H1 (cell line): ENCODE measurements at regions not wholly inside any gene's neighbourhood (a gene's known extent, or its start where the extent isn't known, plus 50 kb on each side); places are given as distances from the start of the nearest gene placed in this dataset.

Experiments
- BCL11A ChIP-seq, 2 experiments: IDR thresholded peaks; one replicate each; pipeline ENCODE4 v1.6.1; 2011; ENCODE audit warnings: low read depth in 2 of 2, low read length in 2 of 2, mild to moderate bottlenecking in 2 of 2
- CEBPB ChIP-seq: IDR thresholded peaks from 2 replicates; pipeline ENCODE4 v1.6.1; 2012; ENCODE audit warnings: low read depth, low read length
- CHD7 ChIP-seq: fragments of 300-600 bp; sonication (generic); IDR thresholded peaks from 2 replicates; pipeline ENCODE4 v1.7.1; 2012; ENCODE audit warnings: low read length, moderate library complexity, mild to moderate bottlenecking, inconsistent platforms; ENCODE audit not compliant: insufficient replicate concordance
- CREB1 ChIP-seq: IDR thresholded peaks from 2 replicates; pipeline ENCODE4 v1.6.1; 2012; ENCODE audit warnings: inconsistent platforms
- CTCF ChIP-seq, 3 experiments: IDR thresholded peaks; 1 replicate in 2 of 3; 2 replicates in 1 of 3; pipeline versions ENCODE4 v1.5.1 to v1.6.1; 2011; ENCODE audit warnings: low read length in 3 of 3, mild to moderate bottlenecking in 3 of 3, inconsistent platforms in 2 of 3, low read depth in 1 of 3, moderate library complexity in 1 of 3; ENCODE audit not compliant: insufficient read depth in 1 of 3; ENCODE audit errors: control extremely low read depth in 1 of 3
- HDAC2 ChIP-seq, 2 experiments: fragments of 300-600 bp in 1 of 2; sonication (generic) in 1 of 2; IDR thresholded peaks; 2 replicates each; pipeline ENCODE4 v1.6.1; 2011 to 2012; ENCODE audit warnings: low read depth in 2 of 2, low read length in 2 of 2, mild to moderate bottlenecking in 2 of 2, moderate library complexity in 2 of 2, borderline replicate concordance in 1 of 2, inconsistent platforms in 1 of 2
- MAX ChIP-seq: IDR thresholded peaks from 2 replicates; pipeline ENCODE4 v1.6.1; 2012; ENCODE audit warnings: inconsistent platforms
- NRF1 ChIP-seq: IDR thresholded peaks from 2 replicates; pipeline ENCODE4 v1.6.1; 2011; ENCODE audit warnings: mild to moderate bottlenecking, low read depth, low read length, improper control_type of control experiment
- POLR2A ChIP-seq, 2 experiments: IDR thresholded peaks; 1 replicate in 1 of 2; 2 replicates in 1 of 2; pipeline ENCODE4 v1.6.1; 2011; ENCODE audit warnings: low read depth in 2 of 2, low read length in 2 of 2, mild to moderate bottlenecking in 2 of 2; ENCODE audit errors: control extremely low read depth in 1 of 2
- SIRT6 ChIP-seq: IDR thresholded peaks from one replicate; pipeline ENCODE4 v1.7.1; 2012; ENCODE audit warnings: low read length, inconsistent platforms
- TEAD4 ChIP-seq: IDR thresholded peaks from 2 replicates; pipeline ENCODE4 v1.6.1; 2012; ENCODE audit warnings: low read depth, low read length, inconsistent platforms, mixed read lengths

GRCh38 chr5:4228708-4229107 is 633.1 kb downstream of the IRX1 start:
- TF ChIP-seq MAX: no peak
- no peak for TF ChIP-seq CTCF (IDR thresholded peaks at IDR 0.05; ENCODE audit: control extremely low read depth in 1 of 3, insufficient read depth in 1 of 3, low read depth in 1 of 3, low read length in 3 of 3)
- TF ChIP-seq TEAD4: no peak
- no peak for TF ChIP-seq NRF1
- TF ChIP-seq POLR2A (IDR thresholded peaks at IDR 0.05; ENCODE audit: control extremely low read depth in 1 of 2, low read depth in 2 of 2, low read length in 2 of 2): no peak
- TF ChIP-seq CREB1: no peak
- no peak for TF ChIP-seq HDAC2 (IDR thresholded peaks at IDR 0.05; ENCODE audit: borderline replicate concordance in 1 of 2, low read depth in 2 of 2, low read length in 2 of 2)
- TF ChIP-seq CEBPB: no peak
- TF ChIP-seq BCL11A (IDR thresholded peaks at IDR 0.05; ENCODE audit: low read depth in 2 of 2, low read length in 2 of 2): no peak
- TF ChIP-seq SIRT6: no peak
- TF ChIP-seq CHD7: no peak
